GM12892 (cell line): ENCODE measurements at regions not wholly inside any gene's neighbourhood (a gene's known extent, or its start where the extent isn't known, plus 50 kb on each side); places are given as distances from the start of the nearest gene placed in this dataset.

ENCODE experiments used
- DNase-seq: peaks from one replicate; pipeline ENCODE4 v3.0.0; 2011; ENCODE audit not compliant: insufficient read length
- FAIRE-seq: peaks from 2 replicates; lab custom pipeline; 2011; peaks lifted over from hg19 to GRCh38; lab: Jason Lieb, UNC
- POLR2A ChIP-seq: IDR thresholded peaks from 2 replicates; pipeline ENCODE4 v1.6.1; 2011; ENCODE audit warnings: low read depth, low read length, control low read depth
- POLR2AphosphoS5 ChIP-seq: IDR thresholded peaks from 2 replicates; pipeline ENCODE4 v1.6.1; 2011; ENCODE audit warnings: low read depth, low read length, control low read depth
- TAF1 ChIP-seq: IDR thresholded peaks from 2 replicates; pipeline ENCODE4 v1.6.1; 2011; ENCODE audit warnings: low read depth, mild to moderate bottlenecking, control low read depth, low read length, borderline replicate concordance

DNA sequence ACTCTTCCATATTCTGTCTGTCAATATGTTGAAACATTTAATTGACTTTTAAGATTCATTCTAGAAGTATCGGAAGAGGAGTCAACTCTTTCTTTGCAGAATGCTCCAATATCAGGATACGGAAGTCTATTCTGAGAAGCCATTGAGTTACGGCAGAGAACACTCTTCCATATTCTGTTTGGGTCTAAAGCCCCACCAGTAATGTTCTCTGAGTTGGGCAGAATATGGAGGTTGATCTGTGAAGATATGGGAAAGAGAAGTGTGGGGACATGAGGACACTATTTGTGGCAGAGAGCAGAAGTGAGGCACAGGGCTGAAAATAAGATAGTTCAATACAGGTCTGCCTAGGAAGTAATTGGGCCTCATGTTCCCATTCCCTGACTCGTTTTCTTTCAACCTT is 300.0 kb downstream of the DIRAS2 start:
- FAIRE-seq (no peak), DNase-seq (no peak)
- TF ChIP-seq POLR2A (no peak), TAF1 (no peak), POLR2AphosphoS5 (no peak)

DNA sequence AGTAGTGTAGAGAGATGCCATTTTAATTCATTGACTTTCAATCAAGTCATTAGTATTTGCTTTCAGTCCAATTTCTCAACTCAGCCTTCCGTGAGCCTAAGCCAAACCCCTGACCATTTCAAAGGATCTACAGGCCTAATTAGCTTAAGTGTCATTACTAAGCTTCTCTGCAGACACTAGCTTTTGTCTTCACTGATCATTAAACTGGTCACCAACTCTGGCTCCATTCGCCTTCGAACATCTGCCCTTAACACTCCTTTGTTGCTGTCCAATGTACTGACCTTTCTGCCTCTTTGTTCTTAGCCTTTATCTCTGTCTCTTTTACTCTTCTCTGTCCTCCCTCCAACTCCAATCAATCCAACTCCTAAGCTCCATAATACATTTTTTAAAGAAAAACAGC is 299.3 kb downstream of the DIRAS2 start:
- TF ChIP-seq TAF1 (no peak), POLR2A (no peak), POLR2AphosphoS5 (no peak)
- DNase-seq (no peak), FAIRE-seq (no peak)

- no peak for TF ChIP-seq POLR2AphosphoS5
- no peak for TF ChIP-seq TAF1
- TF ChIP-seq POLR2A: no peak
- FAIRE-seq (no peak), DNase-seq (no peak)
Observed at GRCh38 chr9:90343991-90344390, 298.6 kb downstream of the DIRAS2 start.

DNA sequence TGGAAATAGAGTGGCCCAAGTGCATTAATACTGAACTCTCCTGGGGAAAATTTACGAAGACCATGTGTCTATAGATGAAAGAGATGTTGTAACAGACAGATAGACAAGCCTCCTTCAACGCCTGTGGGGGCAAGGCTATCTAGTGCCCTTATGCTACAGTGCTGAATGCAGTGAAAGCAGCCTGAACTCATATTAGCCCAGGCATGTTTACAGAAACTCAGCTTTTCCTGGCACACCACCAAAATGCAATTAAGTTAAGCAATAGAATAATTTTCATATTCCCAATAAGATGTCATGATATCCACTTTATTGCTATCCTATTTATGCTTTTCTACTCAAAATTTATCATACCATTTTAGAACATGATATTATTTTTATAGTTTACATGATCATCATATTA is 277.0 kb downstream of the DIRAS2 start:
- TF ChIP-seq POLR2AphosphoS5: no peak
- TF ChIP-seq POLR2A: no peak
- no peak for TF ChIP-seq TAF1
- no peak for DNase-seq
- FAIRE-seq: no peak

DNA sequence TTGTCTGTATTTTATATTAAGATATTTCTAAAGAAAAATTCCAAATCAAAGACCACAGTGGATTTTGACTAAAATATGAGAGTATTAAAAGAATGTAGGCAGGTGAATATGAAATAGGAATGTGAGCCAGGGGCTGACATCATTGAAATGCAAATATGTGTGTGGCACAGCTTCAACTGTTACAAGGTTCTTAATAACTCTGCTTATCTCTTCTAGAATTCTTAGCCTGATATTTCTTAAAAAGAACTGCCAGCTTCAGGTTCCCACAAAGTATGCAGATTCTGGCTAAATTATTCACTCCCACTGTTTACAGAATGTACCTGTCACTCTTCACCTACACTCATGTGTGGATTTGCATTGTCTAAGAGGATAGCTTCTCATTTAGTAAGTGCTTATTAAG is 274.4 kb downstream of the DIRAS2 start:
- TF ChIP-seq POLR2A (no peak), POLR2AphosphoS5 (no peak), TAF1 (no peak)
- DNase-seq (no peak), FAIRE-seq (no peak)

DNA sequence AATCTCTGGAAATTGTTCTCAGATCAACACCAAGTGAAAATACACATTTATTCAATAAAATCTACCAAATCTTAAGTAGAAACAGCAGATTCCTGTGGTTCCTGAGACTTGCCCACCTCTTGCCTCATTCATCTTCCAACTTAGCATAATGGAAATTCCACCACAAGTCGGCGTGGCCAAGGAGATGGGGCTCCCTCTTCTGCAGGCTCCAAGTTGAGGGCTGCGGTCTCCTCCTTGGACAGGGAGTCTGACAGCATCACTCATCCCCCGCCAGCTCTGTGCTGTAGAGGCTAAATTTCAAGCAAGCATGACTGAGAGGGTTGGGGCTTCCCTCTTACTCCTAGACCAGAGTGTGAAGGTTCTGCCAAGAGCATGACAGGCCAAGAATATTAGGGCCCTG is 273.7 kb downstream of the DIRAS2 start:
- FAIRE-seq (no peak), DNase-seq (no peak)
- no peak for TF ChIP-seq POLR2AphosphoS5
- TF ChIP-seq TAF1: no peak
- TF ChIP-seq POLR2A: no peak

DNA sequence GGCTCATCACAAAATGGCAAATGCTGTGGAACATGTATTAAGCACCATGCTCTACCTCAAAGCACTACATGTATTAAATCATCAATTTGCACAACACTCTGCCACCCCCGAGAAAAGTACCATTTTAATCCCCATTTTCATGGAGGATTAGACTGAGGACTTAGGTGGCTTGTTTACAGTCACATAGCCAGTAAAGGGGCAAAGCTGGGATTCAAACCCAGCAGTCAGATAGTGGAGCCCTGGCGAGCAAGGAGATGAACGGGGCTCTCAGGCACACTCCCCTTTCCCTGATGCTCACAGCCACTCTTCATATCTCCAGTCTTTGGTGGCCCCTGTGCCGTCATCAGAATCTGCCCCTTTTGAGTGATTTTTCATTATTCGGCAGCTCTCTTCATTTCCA is 262.9 kb downstream of the DIRAS2 start:
- no peak for FAIRE-seq
- DNase-seq: no peak
- TF ChIP-seq TAF1 (no peak), POLR2A (no peak), POLR2AphosphoS5 (no peak)

GRCh38 chr9:90385146-90385545 is 257.5 kb downstream of the DIRAS2 start:
- DNase-seq: no peak
- FAIRE-seq: no peak
- no peak for TF ChIP-seq TAF1
- no peak for TF ChIP-seq POLR2A
- TF ChIP-seq POLR2AphosphoS5: no peak

- TF ChIP-seq POLR2A (no peak), POLR2AphosphoS5 (no peak), TAF1 (no peak)
- no peak for DNase-seq
- FAIRE-seq: no peak
Observed at GRCh38 chr9:90393365-90394152, 249.1 kb downstream of the DIRAS2 start.

DNA sequence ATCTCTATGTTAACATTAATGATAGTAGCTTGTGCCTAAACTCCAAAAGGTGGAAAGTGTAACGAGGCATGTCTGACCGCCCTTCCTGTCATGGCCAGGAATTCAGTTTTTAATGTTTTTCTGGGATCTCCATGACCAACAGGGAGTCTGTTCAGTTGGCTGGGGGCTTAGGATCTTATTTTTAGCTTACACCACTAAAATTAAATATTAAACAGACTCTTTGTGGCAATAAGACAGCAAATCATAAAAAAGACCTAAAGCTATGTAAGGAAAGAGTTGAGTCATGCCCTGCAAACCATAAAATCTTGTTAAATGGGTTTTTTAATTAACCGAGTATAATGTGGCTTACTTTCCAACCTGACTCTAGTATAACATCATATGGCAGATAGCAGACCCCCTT is 247.8 kb downstream of the DIRAS2 start:
- DNase-seq (no peak), FAIRE-seq (no peak)
- TF ChIP-seq POLR2A (no peak), POLR2AphosphoS5 (no peak), TAF1 (no peak)

DNA sequence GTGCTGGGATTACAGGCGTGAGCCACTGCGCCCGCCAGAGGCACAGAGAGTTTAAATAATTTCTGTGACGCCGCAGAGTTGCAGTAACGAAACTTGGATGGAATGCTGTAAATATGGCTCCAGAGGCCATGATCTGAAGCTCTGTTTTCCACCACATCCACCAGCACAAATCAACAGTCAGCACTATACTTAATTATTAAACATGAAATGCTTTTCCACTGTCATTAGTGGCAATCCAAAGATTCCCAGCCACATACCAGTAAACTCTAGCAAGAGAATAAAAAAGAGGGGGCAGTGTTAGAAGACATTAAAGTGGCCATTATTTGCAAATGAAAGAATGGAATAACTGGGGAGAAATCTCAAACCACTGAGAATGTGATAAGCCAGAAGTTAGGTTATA is 242.5 kb downstream of the DIRAS2 start:
- FAIRE-seq (no peak), DNase-seq (no peak)
- TF ChIP-seq TAF1 (no peak), POLR2A (no peak), POLR2AphosphoS5 (no peak)

- TF ChIP-seq POLR2A (no peak), POLR2AphosphoS5 (no peak), TAF1 (no peak)
- FAIRE-seq: no peak
- DNase-seq: no peak
Observed at GRCh38 chr9:90408659-90409058, 234.0 kb downstream of the DIRAS2 start.

- no peak for FAIRE-seq
- TF ChIP-seq POLR2AphosphoS5 (no peak), POLR2A (no peak), TAF1 (no peak)
- DNase-seq: no peak
Observed at GRCh38 chr9:90419221-90419851, 223.3 kb downstream of the DIRAS2 start.
